A673 (cell line): ENCODE measurements at regions not wholly inside any gene's neighbourhood (a gene's known extent, or its start where the extent isn't known, plus 50 kb on each side); places are given as distances from the start of the nearest gene placed in this dataset.

Source experiments
- CTCF ChIP-seq: fragments of 300-800, 200-600 bp; sonication (generic); conservative IDR thresholded peaks from 2 replicates; pipeline ENCODE4 v1.5.1; 2017; ENCODE audit warnings: low read depth, mild to moderate bottlenecking, antibody characterized with exemption, low read length, moderate library complexity, mixed read lengths
- EZH2 ChIP-seq: fragments of 200-600 bp; sonication (generic); IDR thresholded peaks from 2 replicates; pipeline ENCODE4 v1.6.1; 2017; ENCODE audit warnings: borderline replicate concordance, low read depth, mild to moderate bottlenecking, mixed read lengths, antibody characterized with exemption, low read length; ENCODE audit not compliant: poor library complexity, severe bottlenecking

GRCh38 chr9:517993-518392 is 303.3 kb downstream of the DOCK8 start:
- TF ChIP-seq CTCF: no peak
- no peak for TF ChIP-seq EZH2
